ENCODE measurements at regions not wholly inside any gene's neighbourhood (a gene's known extent, or its start where the extent isn't known, plus 50 kb on each side); places are given as distances from the start of the nearest gene placed in this dataset.

DNA sequence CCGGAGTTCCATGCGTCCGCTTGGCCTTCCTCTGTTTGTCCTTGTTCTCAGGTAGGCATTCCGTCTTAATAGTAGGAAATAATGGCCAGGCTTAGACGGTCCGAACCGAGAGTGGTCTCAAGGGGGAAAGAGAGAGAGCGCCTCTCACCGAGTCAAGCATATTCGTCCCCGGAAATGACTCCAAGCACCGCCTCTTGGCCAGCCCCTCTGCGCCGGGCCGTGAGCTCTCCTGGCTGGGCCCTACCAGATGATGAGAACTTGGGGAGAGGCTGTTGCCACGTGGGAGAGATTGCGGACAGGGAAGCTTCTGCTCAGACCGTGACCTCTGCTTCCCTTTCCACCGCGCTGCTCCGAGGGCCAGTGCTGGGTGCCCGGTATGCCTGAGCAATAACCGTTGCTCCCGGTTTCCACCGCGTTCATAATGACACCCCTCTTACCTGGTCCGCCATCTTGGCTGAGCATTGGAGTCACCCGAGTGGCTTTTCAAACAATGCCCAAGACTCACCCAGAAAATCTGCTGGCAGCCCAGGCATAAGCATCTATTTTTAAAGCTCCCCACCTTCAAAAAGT is 251.1 kb upstream of the SHH start:
- TF ChIP-seq POLR2A (IDR thresholded peaks at IDR 0.05; ENCODE audit: low read depth, low read length) (no peak), POLR2AphosphoS5 (IDR thresholded peaks at IDR 0.05; ENCODE audit: low read depth, low read length) (no peak)

All from GM12892 (cell line).